ENCODE measurements at regions not wholly inside any gene's neighbourhood (a gene's known extent, or its start where the extent isn't known, plus 50 kb on each side); places are given as distances from the start of the nearest gene placed in this dataset.

GRCh38 chr13:59099182-59099974 lies 1064.3 kb downstream of the DIAPH3 start:
- H3K36me3 ChIP-seq (ENCODE audit: control insufficient read depth in 4 of 4, insufficient read depth in 3 of 4, low read depth in 1 of 4, low read length in 3 of 4): no peaks in the 10 kb centered on the region
- no peaks in the 10 kb centered on the region for H3K27me3 ChIP-seq (ENCODE audit: control insufficient read depth in 4 of 4, insufficient read depth in 4 of 4, low read length in 3 of 4)
- H3K4me1 ChIP-seq (ENCODE audit: control insufficient read depth in 4 of 4, insufficient read depth in 4 of 4, low read length in 3 of 4): no peaks in the 10 kb centered on the region
- no peaks in the 10 kb centered on the region for H3K9me3 ChIP-seq (ENCODE audit: control insufficient read depth in 4 of 4, low read length in 3 of 4)
- no peak for DNase-seq (ENCODE audit: low spot score)
- 54% methylated on average over 6 of the region's 6 CpGs for WGBS
- TF ChIP-seq FOXA2 (IDR thresholded peaks at IDR 0.05) (no peak), FOXA1 (IDR thresholded peaks at IDR 0.05) (no peak), HNF4A (conservative IDR thresholded peaks at IDR 0.05) (no peak), YY1 (IDR thresholded peaks at IDR 0.05) (no peak), RAD21 (IDR thresholded peaks at IDR 0.05) (no peak), HNF4G (IDR thresholded peaks at IDR 0.05) (no peak), ZBTB33 (IDR thresholded peaks at IDR 0.05) (no peak), MAX (IDR thresholded peaks at IDR 0.05) (no peak), JUND (IDR thresholded peaks at IDR 0.05) (no peak), REST (IDR thresholded peaks at IDR 0.05) (no peak), SP1 (IDR thresholded peaks at IDR 0.05) (no peak), NR2F2 (IDR thresholded peaks at IDR 0.05) (no peak), TAF1 (conservative IDR thresholded peaks at IDR 0.05) (no peak), ATF3 (IDR thresholded peaks at IDR 0.05) (no peak), GABPA (IDR thresholded peaks at IDR 0.05 in 1 of 2, conservative IDR thresholded peaks at IDR 0.05 in 1 of 2) (no peak)
- H3K9ac ChIP-seq (ENCODE audit: low read depth in 1 of 2, low read length in 2 of 2): no peak overlapping the region
- H3K4me3 ChIP-seq (ENCODE audit: low read depth in 1 of 3, low read length in 3 of 3): no peak overlapping the region
- H3K27ac ChIP-seq (ENCODE audit: low read depth in 1 of 2, low read length in 2 of 2): no peak overlapping the region

GRCh38 chr13:59103004-59103768 lies 1060.5 kb downstream of the DIAPH3 start:
- no peaks in the 10 kb centered on the region for H3K4me1 ChIP-seq (ENCODE audit: control insufficient read depth in 4 of 4, insufficient read depth in 4 of 4, low read length in 3 of 4)
- no peaks in the 10 kb centered on the region for H3K36me3 ChIP-seq (ENCODE audit: control insufficient read depth in 4 of 4, insufficient read depth in 3 of 4, low read depth in 1 of 4, low read length in 3 of 4)
- H3K27ac ChIP-seq (ENCODE audit: low read depth in 1 of 2, low read length in 2 of 2): no peak overlapping the region
- 65% methylated on average over 4 of the region's 4 CpGs for WGBS
- H3K4me3 ChIP-seq (ENCODE audit: low read depth in 1 of 3, low read length in 3 of 3): no peak overlapping the region
- H3K9ac ChIP-seq (ENCODE audit: low read depth in 1 of 2, low read length in 2 of 2): no peak overlapping the region
- no peaks in the 10 kb centered on the region for H3K27me3 ChIP-seq (ENCODE audit: control insufficient read depth in 4 of 4, insufficient read depth in 4 of 4, low read length in 3 of 4)
- DNase-seq (ENCODE audit: low spot score): no peak
- no peaks in the 10 kb centered on the region for H3K9me3 ChIP-seq (ENCODE audit: control insufficient read depth in 4 of 4, low read length in 3 of 4)
- TF ChIP-seq JUND (IDR thresholded peaks at IDR 0.05) (no peak), FOXA1 (IDR thresholded peaks at IDR 0.05) (no peak), YY1 (IDR thresholded peaks at IDR 0.05) (no peak), MAX (IDR thresholded peaks at IDR 0.05) (no peak), TAF1 (conservative IDR thresholded peaks at IDR 0.05) (no peak), ATF3 (IDR thresholded peaks at IDR 0.05) (no peak), HNF4G (IDR thresholded peaks at IDR 0.05) (no peak), EGR1 (IDR thresholded peaks at IDR 0.05; ENCODE audit: low read depth in 2 of 2) (no peak), SP1 (IDR thresholded peaks at IDR 0.05) (no peak), RXRA (IDR thresholded peaks at IDR 0.05) (no peak), REST (IDR thresholded peaks at IDR 0.05) (no peak), FOXA2 (IDR thresholded peaks at IDR 0.05) (no peak), ZBTB33 (IDR thresholded peaks at IDR 0.05) (no peak)
